DMS79 treated with DMSO at 0.1 percent for 48 hours (cell line): ENCODE measurements at regions not wholly inside any gene's neighbourhood (a gene's known extent, or its start where the extent isn't known, plus 50 kb on each side); places are given as distances from the start of the nearest gene placed in this dataset.
"Not testable (repeated sequence)": the region's sequence is repeated elsewhere in the genome, so short reads cannot be mapped to it uniquely, and the experiment has no call there.

Experiments
- DNase-seq: peaks from one replicate; lab custom pipeline; 2025; lab: John Stamatoyannopoulos, UW

DNA sequence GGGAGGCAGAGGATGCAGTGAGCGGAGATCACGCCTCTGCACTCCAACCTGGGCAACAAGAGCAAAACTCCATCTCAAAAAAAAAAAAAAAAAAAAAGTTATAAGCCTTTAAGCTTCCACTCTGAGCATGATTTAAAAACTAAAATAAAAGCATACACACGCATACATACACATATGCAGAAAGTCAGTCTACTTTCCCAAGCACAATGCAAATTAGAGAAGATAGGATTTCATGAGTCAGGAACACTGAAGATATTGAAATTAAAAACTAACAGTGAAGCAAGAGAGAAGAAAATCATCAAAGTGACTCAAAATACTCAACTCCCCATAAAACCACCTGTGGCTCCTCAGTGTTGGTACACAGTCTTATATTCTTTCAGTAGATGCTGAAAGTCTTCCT is 1009.5 kb upstream of the WWC1 start:
- no peak for DNase-seq

DNA sequence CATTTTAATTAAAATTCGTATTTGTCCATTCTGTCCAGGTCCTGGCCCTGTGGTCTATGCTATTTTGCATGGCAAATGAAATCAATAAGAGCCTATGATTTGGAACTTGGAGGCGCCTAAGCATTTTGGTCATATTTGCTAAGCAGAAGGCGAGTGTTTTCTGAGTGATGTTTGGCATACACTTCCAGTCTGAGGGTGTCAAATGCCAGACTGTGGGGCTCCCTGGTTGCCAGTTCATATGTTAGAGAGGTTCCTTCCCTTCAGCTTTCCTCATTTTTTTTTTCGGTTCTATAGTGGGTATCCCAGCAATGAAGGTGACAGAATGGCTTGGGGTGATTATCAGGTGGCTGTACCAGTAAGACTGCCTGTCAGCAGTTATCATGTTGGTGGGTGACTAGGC is 1007.8 kb upstream of the WWC1 start:
- DNase-seq, result no peak

DNA sequence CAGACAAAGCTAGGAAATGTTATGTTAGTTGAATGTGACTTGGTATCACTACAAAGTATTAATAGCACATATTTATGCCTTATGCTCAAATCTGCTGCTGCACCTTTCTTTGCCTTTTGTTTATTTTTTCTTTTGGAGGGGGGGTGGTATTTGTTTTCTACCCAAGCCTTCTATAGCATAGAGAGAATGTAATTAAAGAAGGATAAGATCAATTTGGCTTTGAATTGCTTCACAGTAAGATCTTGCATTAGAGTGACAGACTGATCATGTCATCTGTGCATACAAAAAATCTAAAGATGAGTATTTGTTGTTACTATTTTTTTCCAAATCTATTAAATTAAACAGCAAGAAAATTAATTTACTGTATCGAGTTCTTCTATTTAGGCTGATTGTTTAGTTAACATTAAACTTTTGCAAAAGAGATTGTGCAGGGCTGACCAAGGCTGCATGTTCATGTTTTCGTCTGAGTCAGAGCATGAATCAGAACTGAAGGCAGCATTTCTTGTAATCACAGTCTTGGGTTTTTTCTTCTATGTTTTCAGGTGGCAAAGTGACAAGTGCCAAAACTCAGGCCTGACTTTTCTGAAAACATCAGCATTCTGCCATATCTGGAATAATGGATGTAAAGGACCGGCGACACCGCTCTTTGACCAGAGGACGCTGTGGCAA is 1007.1 kb upstream of the WWC1 start:
- DNase-seq, result no peak

DNA sequence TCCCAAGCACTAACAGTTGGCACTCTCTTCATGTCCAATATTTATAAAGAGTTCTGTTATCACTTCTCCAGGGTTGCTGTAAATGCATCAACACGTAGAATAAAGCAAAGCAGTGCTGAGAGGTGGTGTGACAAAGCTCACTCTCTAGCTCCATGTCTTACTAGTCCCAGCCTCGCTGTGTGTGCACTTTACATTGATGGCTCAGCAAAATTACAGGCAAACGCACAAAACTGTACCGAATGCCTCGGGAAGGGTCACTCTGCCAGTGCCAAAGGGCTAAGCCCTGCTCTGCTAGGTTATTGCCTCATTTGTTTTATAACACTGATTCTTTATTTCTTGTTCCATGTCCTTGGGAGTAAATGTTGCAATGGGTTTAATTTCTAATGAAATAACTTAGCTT is 1005.9 kb upstream of the WWC1 start:
- no peak for DNase-seq

DNA sequence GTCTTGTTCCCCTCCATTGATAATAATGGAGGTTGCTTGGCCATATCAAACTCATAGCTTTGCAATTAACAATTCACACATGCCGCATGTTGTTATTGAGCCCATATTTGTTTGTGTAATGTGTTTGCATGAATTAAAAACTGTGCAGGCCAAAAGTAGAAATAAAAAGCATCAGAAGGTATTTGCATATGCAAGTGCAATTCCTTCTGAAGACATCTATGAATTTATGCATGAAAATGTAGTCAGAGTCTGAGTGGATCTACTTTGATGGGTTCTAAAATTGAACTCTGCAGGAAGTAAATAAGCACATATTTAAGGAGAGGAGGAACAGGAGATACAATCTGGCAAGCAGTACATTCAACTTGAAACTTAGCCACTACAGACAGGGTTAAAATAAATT is 1004.6 kb upstream of the WWC1 start:
- DNase-seq, result no peak

DNA sequence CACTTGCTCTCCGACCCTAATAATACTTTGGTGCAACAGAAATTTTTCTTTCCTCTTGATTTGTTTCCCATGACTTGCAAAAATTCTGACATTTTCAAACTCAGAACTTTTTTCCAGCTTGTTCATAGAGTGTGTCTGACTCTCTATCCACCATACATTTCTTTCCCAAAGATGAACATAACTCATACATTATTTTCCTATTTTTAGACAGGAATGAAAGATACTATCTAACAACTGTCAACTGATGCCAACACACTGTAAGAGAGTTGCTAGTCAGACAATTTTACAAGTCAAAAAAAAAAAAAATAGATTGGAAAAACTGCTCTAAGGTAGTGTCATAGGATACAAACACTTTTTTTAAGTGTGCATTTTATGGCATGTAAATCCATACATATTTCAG is 1001.0 kb upstream of the WWC1 start:
- no peak for DNase-seq

DNA sequence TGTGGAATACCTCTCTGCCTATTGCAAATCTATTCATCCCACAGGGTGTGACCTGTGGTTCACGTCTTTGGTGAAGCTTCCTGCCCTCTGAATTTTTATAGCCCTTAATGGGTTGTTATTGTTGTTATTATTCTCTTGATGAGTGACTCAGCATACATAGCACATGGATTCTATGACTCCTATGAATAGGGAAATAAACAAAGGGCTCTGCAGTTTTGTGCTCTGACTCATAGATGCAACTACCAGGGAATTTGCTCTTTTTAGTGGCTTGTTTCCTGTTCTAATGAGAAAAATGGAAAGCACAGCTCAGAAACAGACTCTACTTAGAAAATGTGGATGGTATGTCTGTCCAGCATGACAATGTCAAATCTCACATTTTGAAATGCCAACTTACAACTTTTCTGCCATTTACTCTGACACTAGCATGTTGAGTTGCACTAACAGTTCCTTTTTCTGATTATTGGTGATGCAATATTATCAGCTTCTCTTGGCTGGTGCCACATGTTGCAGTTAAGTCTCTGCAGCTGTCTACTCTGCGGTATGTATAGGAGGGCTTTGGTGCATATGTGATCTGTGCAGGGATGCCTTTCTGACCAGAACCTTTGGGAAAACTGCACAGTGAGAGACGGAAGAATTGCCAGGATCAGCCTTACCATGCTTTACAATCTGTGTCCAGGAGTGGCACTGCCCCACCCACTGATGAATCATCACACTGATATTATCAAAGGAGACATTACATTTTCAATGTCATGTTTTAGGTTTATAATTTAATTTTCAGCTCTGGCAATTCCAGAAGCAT is 996.4 kb upstream of the WWC1 start:
- no peak for DNase-seq

DNA sequence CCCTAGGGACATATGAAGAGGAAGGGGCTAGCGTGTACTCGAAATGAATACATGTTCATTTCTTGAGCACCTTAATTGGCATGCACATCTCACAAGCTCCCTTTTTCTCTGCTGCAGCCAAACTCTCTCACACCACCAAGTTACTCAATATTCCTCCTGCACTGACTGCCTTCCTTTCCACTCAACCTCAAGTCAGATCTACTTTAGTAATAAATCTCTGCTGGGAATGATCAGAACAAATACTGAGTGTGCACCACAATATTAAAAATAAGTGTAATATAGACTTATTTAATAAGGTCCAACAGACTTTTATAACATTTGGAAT is 995.8 kb upstream of the WWC1 start:
- DNase-seq, result no peak

DNA sequence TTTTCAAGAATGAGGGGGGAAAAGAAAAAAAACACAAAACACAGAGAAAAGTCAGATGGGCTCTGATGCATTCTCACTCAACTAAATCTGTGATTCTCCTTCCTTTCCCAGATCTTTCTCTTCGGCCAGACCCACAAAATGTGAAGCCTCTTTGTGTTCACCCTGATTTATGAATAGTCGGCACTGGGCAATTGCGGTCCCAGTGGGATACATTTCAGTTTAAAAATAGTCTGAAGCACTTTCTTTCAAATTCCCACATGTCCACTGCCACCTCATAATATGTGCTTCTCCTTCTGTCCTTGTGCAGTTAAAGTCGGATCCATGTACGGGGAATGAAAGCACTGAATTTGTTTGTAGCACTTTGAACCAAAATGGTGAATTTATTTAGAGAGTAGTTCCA is 995.4 kb upstream of the WWC1 start:
- no peak for DNase-seq

DNA sequence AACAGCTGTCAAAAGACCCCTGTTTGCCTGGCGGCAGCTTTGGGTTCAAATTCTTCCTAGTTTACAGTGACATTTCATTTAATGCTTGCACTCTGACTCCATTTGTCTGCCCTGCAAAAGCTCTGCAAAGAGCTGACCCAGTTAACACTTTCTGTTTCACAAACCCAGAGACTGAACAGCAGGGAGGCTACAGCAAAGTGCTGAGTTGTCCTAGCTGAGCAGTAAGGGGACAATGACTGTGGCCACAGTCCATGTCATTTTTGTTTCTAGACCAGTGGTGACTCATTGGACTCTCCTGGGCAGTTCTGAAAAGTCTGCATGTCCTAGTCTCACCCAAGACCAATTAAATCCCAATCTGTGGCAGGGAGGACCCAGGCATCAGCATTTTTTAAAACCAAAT is 994.8 kb upstream of the WWC1 start:
- no peak for DNase-seq

DNA sequence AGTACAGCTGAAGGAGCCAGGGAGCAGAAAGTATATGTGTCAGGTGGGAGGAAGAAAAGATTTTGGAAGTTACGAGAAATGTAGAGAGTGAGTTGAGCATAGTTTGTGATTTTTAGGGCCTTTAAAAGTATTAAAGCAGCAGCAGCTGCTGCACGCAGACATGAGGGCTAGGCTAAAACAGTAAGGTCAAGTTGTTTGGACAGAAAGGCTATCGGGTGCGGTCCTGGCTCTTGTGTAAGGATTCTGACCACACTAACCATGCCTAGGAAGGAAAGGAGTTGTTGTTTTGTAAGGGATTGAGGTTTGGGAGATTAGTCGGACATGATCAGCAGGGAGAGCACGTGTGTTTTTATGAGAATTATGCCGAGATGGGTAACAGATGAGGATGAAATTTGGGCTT is 991.6 kb upstream of the WWC1 start:
- not testable (repeated sequence) for DNase-seq

DNA sequence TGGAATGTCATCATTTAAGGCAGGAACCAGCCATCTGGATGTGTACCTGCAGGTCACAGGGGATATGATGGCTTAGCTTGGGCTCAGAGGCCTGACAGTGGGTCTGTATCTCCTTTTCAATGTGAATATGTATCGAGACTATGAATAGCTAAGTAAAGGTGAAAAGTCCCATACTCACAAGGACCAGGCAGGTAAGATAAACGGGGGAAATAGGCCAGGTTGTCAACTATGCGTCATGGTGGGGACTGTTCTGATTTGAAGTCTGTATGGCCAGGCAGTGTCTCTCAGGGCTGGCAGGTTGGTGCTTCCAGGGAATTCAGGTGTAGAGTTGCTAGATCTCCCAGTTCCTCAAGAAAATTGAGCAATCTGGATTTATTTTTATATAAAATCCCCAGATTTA is 987.9 kb upstream of the WWC1 start:
- no peak for DNase-seq

DNA sequence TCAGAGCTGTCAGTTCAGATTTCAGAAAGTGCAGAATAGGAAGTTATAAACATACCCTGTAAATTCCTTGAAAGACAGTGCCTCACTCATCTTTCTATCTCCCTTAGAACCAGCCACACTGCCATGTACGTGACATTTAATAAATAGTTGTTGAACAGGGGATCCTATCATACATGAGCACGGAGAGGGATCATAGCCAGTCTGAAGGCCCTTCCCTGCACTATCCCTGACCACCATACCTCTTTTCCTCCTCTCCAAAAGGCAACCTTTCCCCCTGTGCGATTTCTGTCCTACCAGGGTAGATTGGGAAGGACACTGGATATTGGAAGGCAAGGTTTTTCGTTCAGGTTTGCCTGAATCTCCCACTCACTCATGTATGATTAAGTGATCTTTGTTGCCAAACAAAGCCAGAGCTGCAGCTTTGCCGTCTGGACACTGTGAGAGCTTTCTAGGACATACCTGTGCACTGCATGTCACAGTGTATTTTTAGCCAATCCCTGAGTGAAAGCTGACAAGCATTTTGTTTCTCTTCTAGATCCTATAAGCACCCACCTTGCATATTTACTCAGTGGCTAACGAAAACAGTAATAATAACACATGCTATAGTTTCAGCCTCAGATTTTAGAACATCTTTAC is 986.5 kb upstream of the WWC1 start:
- DNase-seq, result no peak

DNA sequence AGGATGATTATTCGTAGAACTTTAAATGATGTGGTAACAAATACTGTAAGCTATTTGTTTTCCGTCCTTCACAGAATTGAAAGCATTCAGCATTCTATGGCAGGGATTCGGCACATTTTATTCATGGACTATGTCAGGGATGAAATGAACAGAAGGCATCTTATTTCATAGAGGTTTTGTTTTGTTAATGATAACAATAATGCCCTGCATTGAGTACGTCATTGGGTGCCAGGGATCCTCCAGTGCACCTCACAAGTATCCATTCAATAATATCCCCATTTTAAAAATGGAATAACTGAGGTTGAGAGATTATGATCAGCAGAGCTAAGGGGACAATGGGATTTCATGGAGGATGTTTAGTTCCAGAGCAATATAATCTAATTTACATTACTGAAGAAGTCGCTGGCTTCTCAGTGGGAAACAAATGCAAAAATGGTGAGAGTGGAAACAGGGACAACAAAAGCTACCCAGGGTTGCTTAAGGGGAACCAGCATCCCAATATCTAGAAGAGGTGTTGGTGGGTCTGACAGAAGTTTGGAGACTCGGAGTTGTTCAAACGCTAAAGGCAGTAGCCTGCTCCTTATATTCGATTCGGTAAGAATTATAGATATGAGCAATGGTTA is 985.7 kb upstream of the WWC1 start:
- DNase-seq, result no peak

DNA sequence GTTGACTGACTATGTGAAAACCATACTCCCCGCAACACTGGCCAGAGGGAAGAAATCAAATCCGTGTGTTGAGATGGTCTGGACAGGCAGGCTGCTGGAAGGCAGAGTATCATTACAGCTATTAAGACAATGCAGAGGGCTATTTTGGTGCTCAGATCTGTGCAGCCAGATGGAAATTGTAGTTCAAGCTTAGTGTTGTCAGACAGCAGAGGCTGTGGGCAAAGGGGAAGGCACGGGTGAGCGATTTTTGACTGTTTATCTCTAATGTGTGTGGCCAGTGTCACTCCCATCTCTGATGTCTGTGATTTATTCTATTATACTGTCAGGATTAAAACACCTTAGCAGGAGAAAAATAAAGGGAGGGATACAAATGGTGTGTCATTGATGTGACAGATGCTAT is 984.4 kb upstream of the WWC1 start:
- DNase-seq, result no peak

DNA sequence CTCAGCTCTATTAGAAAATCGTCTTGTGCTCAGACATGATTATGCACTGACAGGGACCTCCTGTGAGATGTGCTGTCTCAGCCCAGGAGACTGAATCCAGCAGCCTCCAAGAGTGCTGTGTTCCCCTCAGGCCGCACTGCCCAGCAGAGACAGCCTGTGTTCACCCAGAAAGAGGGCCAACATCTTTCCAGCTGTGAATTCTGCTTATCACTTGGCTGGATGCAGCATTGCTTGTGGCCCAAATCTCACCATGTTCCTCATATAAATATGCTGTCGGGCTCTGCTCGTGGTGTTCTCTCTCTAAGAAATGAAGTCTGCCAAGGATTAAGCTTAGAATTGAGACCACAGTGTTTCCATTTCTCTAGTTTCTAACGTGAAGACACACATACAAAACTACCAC is 983.0 kb upstream of the WWC1 start:
- DNase-seq, result no peak

DNA sequence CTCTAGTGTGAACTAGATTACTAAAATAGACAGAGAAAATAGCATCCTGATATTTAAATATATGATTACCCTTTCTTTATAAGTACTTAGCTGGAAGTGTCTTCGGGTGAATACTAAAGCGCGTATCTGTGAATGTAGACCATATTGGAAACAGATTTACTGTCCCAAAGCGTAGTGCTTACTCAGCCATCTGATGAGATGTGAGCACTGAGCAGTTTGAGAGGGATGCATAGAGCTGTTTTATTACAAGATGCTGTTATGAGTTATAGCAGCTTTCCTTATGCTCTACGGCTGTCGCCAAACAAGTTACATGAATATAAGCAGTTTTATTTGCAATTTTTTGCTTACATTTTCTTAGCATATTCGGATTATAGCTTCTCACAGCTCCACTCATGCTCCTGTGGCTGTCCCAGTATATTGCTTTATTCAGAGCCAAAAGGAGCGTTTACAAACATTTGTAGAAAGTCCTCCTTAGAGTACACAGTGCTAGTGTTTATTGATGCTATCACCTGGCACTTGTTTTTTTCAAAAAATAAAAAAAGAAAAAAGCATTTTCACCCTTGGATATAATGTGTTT is 981.4 kb upstream of the WWC1 start:
- DNase-seq, result no peak

DNA sequence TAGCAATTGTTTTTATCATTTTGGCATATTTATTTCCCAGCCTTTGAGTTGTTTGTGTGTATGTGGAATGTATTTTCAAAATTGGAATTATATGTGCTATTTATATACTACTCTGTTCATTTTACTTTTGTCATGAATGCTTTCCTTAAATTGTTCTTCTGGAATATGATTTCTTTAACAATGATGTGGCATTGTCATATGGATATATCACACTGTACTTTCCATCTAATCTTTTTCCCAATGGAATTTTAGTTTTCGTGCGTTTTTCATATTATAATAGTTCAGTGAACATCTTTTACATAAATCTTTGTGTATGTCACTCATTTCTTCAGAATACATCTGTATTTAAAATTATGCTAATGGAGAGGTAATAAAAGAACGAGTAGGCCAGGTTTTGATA is 980.1 kb upstream of the WWC1 start:
- no peak for DNase-seq

DNA sequence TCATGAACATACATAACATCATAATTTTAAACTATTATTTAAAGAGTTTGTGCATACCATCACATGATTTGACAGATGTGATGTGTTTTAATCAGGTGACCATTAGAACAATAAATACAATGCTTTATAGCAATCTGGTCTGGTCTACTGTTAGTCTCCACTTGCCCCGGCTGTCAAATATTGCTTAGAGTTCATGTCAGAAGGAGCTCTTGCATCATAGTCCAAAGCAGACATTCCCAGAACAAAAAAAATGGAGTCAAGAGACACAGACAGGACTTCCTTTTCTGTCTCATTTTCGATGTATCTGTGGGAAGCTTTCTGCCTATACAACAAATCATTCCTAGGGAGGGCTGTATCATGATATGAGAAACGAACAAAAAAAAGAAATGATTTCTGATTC is 979.2 kb upstream of the WWC1 start:
- no peak for DNase-seq

DNA sequence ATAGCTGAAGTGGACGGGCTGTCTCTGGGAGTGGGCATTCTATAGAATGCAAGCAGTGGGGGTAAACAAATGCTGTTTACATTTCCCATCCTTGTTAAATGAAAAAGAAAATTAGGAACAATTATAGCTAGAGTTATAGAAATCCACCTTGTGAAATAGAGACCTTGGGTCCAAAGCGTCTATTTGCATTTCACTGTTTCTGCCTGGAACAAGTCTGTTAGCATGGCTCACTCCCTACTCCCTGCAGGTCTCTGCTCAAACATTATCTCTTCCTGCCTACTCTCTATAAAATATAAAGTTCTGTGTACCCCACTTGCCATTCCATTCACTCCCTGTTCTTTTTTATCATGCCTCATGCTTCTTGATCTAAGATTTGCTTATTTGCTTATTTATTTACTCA is 975.7 kb upstream of the WWC1 start:
- no peak for DNase-seq

DNA sequence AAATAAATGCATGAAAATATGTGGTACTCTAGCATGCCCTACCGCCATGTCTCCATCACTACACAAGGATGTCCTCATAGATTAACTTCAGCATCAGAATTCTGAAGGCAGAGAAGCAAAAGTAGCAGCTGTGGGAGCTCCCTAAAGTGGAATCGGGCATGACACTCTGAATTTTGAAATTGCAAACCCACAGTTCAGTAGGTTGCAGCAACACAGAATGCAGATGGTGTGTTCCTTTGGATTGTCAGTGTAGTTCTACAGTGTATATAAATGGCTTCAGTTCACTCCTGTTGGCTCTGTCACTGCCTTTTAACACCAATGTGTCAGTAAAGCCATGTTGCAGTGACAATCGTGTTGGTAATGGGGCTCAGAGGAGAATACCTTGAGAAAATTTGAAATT is 973.6 kb upstream of the WWC1 start:
- DNase-seq, result no peak

DNA sequence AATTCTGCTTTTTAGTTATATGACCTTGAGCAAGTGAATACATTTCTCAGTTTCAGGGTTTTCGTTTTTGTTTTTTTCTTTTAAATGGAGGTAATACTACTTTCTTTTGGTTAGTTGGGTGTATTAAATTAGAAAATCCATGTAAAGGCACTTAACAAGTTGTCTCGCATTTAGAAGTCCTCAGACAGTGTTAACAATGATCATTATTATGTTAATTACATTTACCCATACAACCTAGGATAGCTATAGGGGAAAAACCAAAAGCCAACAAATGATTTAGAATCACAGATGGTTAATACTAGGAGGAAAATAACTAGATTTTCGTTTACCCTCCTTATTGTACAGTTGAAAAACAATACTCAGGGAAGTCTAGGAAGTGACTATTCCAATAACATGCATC is 972.2 kb upstream of the WWC1 start:
- no peak for DNase-seq

DNA sequence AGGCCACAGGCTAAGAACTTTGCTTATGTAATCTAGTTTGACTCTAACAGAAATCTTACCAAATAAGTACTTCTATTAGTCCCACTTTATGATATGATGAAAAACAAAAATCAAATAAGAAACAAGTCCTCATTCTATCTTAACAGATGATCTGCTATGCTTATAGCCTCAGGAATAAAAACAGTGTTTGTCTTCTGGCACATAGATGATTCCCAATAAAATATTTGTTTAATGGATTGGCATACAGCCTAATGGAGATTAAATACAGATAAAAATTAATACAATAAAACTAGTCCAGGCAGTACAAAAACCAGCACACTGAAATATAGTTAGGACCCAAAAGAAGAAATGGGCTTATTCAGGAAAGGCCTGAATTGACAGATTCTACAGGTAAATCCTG is 971.4 kb upstream of the WWC1 start:
- DNase-seq, result no peak
